HepG2 (cell line): ENCODE measurements at regions not wholly inside any gene's neighbourhood (a gene's known extent, or its start where the extent isn't known, plus 50 kb on each side); places are given as distances from the start of the nearest gene placed in this dataset.

ENCODE experiments used
- AHDC1 ChIP-seq: sonication (generic); formaldehyde crosslinking; IDR thresholded peaks from 2 replicates; pipeline ENCODE4 v1.5.1; 2020; ENCODE audit warnings: mild to moderate bottlenecking, missing genetic modification reagents, borderline replicate concordance
- CBX2 ChIP-seq, 2 experiments: fragments of 200-600 bp in 1 of 2; sonication (generic); formaldehyde crosslinking in 1 of 2; IDR thresholded peaks; 2 replicates each; pipeline versions ENCODE4 v1.7.0 to v1.8.1; 2018 to 2022; ENCODE audit warnings: low read depth in 2 of 2, low read length in 1 of 2, mild to moderate bottlenecking in 1 of 2, missing genetic modification reagents in 1 of 2
- NCOA5 ChIP-seq: sonication (generic); formaldehyde crosslinking; IDR thresholded peaks from 2 replicates; pipeline ENCODE4 v1.4.0; 2020; ENCODE audit warnings: missing genetic modification reagents
- SMC3 ChIP-seq: IDR thresholded peaks from 2 replicates; pipeline ENCODE4 v1.6.1; 2011; ENCODE audit warnings: low read length, improper control_type of control experiment
- ZBTB10 ChIP-seq: sonication (generic); formaldehyde crosslinking; IDR thresholded peaks from 2 replicates; pipeline ENCODE4 v1.4.0; 2020; ENCODE audit warnings: missing genetic modification reagents, borderline replicate concordance
- ZNF280B ChIP-seq: sonication (generic); formaldehyde crosslinking; IDR thresholded peaks from 2 replicates; pipeline ENCODE4 v1.5.0; 2020; ENCODE audit warnings: missing genetic modification reagents, mild to moderate bottlenecking, borderline replicate concordance
- ZNF407 ChIP-seq: sonication (generic); formaldehyde crosslinking; IDR thresholded peaks from one replicate; pipeline ENCODE4 v1.5.1; 2020; ENCODE audit warnings: mild to moderate bottlenecking, missing genetic modification reagents; ENCODE audit errors: not compliant biosample characterization
- ZNF879 ChIP-seq: sonication (generic); formaldehyde crosslinking; IDR thresholded peaks from 2 replicates; pipeline ENCODE4 v1.8.1; 2023; ENCODE audit warnings: missing genetic modification reagents

GRCh38 chr16:21338537-21339268 is 60.6 kb upstream of the CRYM start (continued):
- no peak for TF ChIP-seq ZNF280B (CRISPR knock-in tag)
- TF ChIP-seq NCOA5: no peak
- 0 out of 2 replicates have a peak, but pooled peaks have one; percentile 52 for TF ChIP-seq ZNF879
- TF ChIP-seq CBX2 (IDR thresholded peaks at IDR 0.05; ENCODE audit: low read depth, low read length): no peak
- TF ChIP-seq CBX2 (CRISPR knock-in tag; IDR thresholded peaks at IDR 0.05; ENCODE audit: low read depth): no peak
- no peak for TF ChIP-seq SMC3
- TF ChIP-seq ZNF407 (CRISPR knock-in tag): no peak
- no peak for TF ChIP-seq ZBTB10
- peak; percentile 92; the same call in 1 of the 2 replicates for TF ChIP-seq AHDC1 (CRISPR knock-in tag)
